NOMO-1 treated with DMSO at 0.1 percent for 48 hours (cell line): ENCODE measurements at regions not wholly inside any gene's neighbourhood (a gene's known extent, or its start where the extent isn't known, plus 50 kb on each side); places are given as distances from the start of the nearest gene placed in this dataset.

Experiments used
- DNase-seq: peaks from one replicate; lab custom pipeline; 2025; ENCODE audit not compliant: unreplicated experiment; lab: John Stamatoyannopoulos, UW

DNA sequence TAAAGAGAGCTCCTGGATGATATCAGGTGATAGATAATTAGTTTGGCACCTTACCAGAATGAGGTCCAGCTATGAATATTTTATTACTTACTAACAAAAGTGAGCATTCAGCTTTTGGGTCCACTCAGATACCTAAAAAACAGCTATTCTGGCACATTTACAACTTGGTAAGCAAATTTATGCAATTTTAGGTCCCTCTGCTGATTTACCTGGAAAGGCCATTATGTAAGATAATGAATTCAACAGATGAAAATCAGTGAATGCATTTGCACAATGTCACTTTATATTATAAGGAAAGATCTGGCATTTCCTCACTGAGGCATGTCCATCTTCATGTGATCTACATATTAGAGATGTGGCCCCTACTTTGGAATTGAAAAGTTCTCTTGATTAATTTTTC lies 517.0 kb downstream of the SPRY1 start:
- DNase-seq = no peak

DNA sequence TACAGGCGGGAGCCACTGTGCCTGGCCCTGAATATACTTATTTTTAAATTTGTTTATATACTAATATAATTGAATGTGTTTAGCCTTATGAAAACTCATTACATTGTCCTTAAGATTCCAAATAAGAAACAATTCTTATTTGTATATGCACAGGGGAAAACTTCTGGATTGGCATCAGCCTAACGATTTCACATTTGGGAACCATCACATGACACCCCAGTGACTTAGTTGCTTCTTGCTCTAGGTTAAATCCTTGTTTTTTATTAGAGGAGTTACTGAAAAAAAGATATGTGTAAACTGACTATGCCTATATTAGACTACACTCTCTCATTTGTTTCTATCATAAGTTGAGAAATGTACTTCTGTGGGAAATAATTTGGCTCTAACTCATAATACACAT lies 520.2 kb downstream of the SPRY1 start:
- DNase-seq = no peak

DNA sequence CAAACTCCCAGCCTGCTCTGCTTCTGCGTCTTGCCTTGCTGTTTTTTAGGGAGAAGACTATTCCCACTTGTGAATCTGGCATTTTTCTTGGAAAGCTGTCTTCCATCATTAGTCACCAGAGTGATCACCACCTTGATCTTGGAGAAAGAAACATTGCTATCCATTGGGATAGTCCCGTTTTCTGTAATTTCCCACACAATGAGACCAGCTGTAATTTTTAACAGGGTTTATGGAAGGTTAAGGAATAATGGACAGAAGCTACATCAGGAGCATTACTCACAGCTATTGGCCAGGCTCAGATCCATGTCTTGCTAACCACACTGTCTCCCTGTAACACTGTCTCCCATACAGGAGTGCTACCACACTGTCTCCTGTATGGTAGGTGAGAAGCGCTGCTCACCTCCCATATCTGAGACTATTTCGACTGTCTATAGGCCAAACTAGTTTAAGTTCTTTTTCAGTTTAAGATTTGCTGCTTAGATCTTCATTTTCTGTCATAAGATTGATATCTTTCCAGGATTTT lies 523.0 kb downstream of the SPRY1 start:
- DNase-seq = no peak

DNA sequence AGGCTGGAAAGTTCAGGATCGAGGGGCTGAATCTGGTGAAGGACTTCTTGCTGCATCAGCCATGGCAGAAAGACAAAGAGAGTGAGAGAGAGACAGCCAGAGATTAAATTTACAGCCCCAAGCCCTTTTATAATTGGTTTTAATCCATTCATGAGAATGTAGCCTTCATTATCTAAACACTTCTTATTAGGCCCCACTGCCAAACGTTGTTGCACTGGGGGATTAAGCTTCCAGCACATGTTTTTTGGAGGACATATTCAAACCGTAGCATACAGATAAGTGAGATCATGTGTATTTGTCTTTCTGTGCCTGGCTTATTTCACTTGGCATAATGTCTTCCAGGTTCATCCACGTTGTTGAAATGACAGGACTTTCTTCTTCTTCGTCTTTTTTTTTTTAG lies 524.7 kb downstream of the SPRY1 start:
- no peak for DNase-seq

DNA sequence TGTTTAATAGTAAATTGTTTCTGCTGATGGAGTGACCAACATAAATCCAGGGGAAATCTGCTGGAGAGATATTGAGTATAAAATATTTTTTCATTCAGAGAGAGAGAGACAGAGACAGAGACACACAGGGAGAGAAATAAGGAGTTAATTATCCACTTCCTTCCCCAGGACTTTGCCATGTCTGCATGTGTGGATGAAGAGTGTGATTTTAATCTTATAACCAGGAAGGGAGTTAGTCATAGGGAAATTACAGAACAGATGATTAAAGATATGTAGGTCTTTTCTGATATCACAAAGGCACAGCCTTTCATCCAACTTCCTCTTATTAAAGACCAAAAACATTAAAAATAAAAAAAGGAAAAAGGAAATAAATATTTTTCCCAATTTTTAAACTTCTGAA lies 526.3 kb downstream of the SPRY1 start:
- DNase-seq = no peak

DNA sequence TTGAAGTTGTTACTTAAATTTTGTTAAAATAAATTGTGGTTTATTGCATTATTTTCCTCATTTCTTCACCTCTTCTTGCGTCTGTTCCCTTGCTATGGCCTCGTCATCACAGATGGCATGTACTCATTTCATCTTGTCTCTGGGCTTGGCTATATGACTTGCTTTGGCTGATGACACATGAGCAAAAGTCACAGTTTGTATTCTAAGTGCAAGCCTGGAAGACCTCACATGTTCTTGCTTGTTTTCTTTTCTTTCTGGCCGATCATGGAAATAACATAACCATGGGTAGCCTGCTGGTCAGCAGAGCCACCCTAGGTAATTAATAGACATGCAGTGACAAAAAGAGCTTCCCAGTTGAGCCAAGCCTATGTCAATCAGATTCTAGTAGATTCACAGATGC lies 527.9 kb downstream of the SPRY1 start:
- no peak for DNase-seq

DNA sequence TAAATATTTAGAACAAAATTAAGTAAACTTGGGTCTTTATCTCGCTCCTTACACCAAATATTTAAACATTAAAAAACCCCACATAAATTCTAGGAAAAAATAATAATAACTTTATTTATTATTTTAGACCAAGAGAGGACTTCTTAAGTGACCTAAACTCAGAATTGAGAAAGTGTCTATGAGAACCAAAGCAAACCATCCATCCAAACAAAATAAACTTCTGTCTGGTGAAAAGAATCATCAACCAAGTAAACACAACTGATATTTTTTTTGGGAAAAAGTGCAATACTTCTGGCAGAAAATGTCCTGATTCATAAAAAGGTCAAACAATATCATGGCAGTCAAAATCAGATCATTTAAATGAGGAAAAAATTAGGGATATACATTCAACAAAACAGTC lies 533.0 kb downstream of the SPRY1 start:
- DNase-seq = no peak

DNA sequence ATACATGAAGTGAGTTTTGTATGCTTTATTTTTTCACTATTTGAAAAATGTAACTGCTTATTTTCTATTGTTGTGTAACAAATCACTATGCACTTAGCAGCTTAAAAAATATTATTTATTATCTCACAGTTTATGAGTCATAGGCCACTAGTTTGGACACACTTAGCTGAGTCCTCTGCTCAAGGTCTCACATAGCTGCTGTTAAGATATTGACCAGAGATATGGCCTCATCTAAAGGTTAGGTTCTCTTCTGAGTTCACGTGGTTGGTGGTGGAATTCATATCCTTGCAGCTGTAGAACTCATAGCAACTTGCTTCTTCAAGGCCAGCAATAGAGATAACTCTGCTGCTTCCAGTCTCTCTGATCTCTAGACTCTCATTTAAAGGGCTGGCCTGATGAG lies 534.4 kb downstream of the SPRY1 start:
- DNase-seq = no peak

DNA sequence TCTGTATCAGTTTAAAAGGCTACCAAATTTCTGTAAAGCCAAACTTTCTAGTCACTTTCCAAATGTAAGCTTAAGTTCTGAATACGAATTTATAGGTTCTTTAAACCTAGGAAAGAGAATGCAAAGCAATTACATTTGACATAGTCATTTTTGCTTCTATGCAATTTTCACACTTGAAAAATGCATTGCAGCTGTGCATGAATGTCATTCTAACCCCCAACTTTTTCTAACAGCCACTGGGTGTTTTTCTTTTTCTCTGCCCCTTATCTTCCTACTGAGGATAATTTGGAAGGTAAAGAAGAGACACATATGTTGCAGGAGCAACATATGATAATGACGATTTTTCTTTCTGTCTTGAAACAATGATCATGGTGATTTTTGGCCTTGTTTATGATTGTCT lies 537.5 kb downstream of the SPRY1 start:
- DNase-seq = no peak

DNA sequence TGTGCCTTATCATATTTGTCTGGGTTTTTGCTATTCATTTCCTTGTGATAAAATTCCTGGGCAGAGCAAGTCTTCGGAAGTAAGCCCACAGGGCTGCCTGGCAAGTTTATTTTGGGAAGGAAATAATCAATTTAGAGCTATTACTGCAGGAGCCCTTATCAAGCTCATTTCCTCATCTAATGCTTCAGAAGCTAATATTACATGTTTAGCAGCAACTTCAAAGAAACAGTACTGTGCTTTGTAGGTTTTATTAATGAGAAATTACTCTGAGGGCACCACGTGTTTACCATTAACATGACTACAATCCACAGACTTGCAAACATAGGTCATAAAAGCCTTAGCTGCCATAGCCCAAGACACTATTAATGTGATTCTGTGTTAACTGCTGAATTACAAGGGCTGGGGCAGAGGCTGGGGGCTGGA lies 540.0 kb downstream of the SPRY1 start:
- no peak for DNase-seq

DNA sequence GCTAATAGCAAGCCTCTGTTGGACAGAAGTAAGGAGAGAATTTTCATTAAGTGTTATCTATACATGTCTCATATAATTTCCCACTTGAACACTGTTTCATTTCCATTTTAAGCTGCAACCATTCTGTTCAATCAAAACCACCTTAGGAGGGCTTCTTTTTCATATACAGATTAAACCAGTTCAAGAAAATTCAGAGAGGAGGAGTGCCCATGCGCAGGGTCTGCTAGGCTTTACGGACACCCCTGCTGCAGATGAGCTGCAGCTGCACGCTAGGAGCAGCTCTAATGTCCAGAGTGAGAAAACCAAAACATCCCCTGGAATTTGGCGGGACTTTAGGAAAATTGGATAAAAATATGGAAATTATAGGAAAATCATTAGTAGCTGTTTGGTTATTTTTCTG lies 541.0 kb downstream of the SPRY1 start:
- no peak for DNase-seq

DNA sequence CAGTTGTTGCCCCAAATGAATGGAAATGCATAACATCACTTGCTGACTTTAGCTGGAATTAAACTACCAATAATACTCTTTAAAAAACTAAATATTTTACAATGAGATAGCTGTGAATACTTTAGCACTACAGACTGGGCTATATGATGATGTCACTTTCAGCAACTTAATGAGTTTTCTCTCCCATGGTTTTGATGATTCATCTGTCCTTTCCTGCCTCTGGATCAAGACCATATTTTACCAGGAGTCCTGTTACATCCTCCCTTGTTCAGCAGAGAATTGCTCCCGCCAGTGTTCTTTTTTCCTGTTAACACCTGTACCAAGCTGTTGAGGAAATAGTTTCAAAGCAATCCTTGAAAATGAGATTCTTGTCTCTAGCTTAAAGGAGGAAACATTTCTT lies 543.0 kb downstream of the SPRY1 start:
- no peak for DNase-seq

DNA sequence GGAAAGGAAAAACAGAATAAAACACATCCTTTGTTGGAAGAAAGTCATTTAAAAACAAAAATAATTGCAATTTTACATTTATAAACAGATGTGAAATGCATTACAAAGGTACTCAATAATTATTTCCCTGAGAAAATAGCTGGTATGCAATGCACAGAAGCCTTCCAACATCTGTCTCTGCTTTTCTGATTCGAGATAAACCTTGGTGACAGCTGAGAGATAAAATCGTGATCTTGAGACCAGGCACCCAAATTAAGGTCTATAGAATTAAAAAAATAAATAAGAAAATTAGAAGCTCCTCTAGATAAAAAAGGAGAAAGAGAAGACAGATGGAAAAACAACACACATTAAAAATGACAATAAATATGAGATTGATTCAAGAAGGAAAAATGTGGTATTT lies 544.0 kb downstream of the SPRY1 start:
- DNase-seq = no peak

DNA sequence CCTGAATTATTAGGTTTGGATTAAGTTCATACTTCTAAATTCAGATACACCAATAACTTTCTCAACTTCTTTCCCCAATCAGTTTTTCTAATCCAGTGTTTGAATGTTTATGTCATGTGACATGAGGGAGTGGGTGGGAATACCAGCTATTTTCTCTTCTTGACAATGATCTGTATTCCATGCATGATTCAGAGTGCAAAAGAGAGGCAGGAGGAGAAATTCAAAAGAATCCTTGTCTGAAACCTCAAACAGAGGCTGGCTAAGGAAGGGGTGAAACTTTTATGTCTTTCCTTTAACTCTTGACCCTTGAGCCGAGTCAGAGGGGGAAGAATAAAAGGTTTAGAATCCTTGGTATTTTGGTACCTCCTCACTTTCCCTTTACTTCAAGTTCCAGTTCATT lies 544.7 kb downstream of the SPRY1 start:
- DNase-seq = no peak

DNA sequence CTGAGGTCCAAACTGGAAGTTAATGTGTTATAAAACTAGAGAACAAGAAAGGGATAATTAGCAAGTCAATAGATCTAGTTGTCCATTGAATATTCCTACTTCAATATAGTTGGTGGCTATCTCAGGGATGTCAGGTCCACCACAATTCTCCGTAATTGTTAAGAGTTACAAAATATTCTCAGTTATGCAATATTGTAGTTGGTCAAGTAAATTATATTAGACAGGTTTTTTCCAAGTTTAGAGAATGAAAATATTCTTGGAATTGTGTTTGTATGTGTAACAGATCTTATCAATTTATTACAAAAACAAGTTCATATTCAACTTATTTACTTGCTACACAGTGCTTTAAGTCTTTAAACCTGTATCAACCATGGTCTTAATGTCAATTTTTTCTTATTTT lies 547.4 kb downstream of the SPRY1 start:
- DNase-seq = no peak

DNA sequence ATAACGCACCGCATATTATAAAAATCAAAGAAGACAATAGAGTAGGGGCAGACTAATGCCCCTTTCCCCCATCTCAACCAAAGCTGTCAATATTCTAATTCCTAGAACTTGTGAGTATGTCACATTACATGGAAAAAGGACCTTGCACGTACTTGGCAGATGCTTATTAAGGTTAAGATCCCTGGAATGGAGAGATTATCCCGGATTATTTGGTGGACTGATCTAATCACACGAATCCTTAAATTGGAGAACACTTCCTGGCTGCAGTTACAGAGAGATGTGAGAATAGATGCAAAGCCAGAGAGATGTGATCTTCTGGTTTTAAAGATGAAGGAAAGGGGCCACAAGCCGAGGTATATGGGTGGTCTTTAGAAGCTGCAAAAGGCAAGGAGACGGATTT lies 548.7 kb downstream of the SPRY1 start:
- DNase-seq = no peak

DNA sequence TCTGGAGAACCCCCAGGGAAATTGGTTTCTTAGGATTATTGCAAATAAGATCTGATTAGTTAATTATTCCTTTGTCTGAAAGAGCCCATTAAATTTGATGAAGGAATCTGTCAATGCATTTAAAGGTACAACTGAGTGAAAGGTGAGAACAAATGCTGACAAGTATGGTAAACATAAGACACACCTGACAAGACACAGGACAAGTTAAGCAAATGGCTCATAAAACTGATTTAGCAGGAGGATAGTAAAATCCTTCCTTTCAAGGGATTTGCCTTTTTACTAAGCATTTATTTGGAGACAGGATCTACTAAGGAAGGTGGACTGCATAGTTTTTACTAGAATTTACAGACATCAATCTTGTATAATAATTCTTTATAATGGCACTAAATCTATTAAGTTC lies 553.9 kb downstream of the SPRY1 start:
- no peak for DNase-seq

DNA sequence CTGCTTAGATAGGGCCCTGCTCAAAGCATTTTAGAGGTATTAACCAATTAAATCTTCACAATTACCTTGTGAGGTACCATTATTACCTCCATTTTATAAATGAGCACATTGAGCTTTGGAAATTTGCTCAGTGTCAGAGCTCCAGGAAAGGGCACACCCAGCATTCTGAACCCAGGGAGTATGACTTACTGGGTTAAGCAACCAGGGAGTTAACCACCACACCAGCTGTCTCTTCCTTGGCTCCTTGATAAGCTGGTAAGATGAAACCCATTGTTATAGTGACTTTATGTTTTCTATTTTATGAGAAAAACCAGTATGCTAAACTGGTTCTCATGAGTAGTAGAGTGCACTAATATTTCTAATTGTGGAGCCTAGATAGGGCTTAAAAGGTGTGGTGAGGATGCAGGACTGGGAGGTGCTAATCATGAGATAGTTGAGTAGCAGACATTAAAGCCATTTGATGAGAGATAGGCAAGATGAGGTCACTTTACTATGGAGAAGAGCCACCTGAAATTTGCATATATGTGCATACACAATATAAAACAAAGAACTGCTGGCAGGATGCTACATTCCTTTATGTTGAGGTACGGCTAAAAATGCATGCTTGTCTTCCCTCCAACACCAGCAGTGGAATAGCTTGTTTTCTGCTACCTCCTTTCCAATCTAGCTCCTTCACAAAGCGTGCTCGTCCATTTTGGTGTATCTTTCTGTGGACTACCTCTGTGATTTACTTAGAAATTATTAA lies 556.1 kb downstream of the SPRY1 start:
- DNase-seq = no peak

DNA sequence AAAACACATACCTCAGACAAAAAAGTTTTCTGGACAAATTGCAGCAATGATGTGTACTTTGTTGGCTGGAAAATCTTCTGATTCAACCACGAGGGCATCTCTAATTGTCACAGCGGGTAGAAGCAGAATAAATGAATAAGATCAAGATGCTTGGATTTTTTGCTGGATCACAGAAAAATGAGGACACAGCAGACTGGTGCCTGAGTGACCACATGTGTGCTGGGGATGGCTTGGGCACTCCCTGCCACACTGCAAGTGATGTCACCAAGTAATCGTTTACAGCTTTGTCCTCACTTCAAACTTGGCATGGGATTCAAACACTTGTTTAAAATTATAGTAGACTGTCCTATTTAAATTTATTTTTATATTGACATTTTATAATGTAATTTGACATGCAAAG lies 557.0 kb downstream of the SPRY1 start:
- no peak for DNase-seq

DNA sequence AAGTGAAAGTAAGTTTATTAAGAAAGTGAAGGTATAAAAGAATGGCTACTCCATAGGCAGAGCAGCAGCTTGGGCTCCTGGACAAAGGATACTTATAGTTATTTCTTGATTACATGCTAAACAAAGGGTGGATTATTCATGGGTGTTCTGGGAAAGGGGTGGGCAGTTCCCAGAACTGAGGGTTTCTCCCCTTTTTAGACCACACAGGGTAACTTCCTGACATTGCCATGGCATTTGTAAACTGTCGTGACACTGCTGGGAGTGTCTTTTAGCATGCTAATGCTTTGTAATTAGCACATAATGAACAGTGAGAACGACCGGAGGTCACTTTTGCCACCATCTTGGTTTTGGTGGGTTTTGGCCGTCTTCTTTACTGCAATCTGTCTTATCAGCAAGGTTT lies 557.6 kb downstream of the SPRY1 start:
- DNase-seq = no peak

DNA sequence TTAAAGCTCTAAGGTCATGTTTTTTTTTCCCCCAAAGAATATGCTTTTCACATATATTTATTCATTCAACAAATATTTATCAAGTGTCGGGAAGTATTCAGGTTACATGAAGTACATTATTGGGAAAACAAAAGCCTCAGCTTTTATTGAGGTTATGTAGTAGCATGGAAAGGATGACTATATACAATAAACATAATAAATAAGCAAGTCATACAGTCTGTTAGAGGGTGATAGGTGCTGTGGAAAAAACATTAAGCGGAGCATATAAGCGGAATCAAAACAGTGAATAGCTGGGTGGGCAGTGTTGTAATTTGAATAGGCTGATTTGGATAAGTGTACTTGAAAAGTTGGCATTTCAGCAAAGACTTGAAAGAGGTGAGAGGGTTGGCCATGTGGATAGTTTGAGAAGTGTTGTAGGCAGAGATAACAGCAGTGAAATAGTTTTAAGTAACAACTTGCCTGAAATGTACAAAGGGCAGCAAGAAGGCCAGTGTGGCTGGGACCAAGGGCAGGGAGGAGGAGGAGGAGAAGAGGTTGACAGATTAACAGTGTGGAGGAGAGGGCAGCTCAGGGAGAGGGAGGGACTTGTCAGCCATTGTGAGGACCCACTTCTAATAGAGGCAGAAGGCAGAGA lies 558.7 kb downstream of the SPRY1 start:
- DNase-seq = no peak

DNA sequence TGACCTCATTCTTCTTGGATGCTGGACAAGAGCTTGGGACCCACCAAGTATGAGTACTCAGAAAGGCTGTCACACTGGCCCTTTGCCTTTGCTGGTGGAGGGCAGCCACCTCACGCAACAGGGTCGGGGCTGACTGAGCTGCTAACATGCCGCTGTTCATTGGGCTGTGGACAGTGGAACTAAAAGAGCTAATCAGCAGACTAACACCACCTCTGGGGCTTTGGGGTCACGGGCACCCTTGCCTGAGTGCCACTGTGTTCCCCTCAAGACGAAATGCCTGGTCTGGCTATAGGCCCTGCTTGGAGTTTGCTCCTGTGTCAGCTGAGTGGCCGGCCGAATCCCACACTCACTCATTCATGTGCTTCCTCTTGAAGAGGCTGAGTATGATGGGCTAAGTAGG lies 559.6 kb downstream of the SPRY1 start:
- no peak for DNase-seq
